NT2/D1 (cell line): ENCODE measurements at regions not wholly inside any gene's neighbourhood (a gene's known extent, or its start where the extent isn't known, plus 50 kb on each side); places are given as distances from the start of the nearest gene placed in this dataset.

Source experiments
- SUZ12 ChIP-seq: IDR thresholded peaks from 2 replicates; pipeline ENCODE4 v1.6.1; 2011; ENCODE audit not compliant: insufficient read length, insufficient read depth; ENCODE audit errors: extremely low read depth
- YY1 ChIP-seq: IDR thresholded peaks from 2 replicates; pipeline ENCODE4 v1.6.1; 2011; ENCODE audit not compliant: insufficient read length, insufficient read depth

DNA sequence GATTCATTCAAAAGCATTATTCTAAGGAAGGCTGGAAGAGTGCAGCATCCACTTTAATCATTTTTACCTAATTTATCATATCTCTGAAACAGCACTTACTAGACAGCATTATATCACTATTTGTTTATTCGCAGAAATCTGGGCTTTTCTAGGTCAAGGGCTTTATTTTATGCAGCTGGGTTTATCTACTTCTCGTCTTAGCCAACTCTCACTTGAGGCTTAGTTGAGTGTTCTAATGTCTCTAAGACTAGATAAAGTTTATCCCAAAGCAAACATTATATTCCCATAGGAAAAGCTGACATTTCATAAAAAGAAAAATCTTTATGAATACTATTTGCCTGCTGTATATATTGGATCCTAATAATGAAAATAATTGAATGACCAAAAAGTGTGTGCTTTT is 720.8 kb upstream of the FLRT2 start:
- no peak for TF ChIP-seq YY1
- no peak for TF ChIP-seq SUZ12
